Mucosa of gallbladder (tissue), 1 donor: ENCODE measurements at regions not wholly inside any gene's neighbourhood (a gene's known extent, or its start where the extent isn't known, plus 50 kb on each side); places are given as distances from the start of the nearest gene placed in this dataset.

Source experiments
- DNase-seq: peaks from one replicate; pipeline ENCODE4 v3.0.0-alpha.2; 2020; ENCODE audit warnings: low spot score
- donor health status: DM: no; HTN: no; CAD: no.

GRCh38 chr4:23169608-23170311 is 477.0 kb downstream of the GBA3 start:
- DNase-seq, result no peak

- no peak for DNase-seq
These were observed 474.2 kb downstream of the GBA3 start for GRCh38 chr4:23166919-23167318.

DNA sequence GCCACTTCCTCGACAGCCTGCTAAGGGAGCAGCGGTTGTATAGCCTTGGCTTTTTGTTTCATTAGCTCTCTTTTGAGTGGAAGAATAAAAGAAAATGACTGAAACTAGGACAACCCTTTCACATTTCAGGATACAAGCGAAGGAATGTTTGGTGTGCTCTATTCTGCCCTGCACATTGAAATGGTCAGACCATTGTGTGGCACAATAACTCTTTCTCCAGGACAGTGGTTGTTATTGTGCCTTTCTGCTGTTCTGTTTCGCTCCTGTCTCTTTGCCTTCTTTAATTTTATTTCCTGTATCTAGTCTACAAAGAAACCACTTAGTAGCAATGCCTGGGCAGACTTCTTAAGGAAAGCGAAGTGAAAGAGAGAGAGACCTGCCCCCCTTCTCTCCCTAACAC is 473.7 kb downstream of the GBA3 start:
- DNase-seq, result no peak

- DNase-seq, result no peak
These were observed 472.9 kb downstream of the GBA3 start for GRCh38 chr4:23165669-23166068.

DNA sequence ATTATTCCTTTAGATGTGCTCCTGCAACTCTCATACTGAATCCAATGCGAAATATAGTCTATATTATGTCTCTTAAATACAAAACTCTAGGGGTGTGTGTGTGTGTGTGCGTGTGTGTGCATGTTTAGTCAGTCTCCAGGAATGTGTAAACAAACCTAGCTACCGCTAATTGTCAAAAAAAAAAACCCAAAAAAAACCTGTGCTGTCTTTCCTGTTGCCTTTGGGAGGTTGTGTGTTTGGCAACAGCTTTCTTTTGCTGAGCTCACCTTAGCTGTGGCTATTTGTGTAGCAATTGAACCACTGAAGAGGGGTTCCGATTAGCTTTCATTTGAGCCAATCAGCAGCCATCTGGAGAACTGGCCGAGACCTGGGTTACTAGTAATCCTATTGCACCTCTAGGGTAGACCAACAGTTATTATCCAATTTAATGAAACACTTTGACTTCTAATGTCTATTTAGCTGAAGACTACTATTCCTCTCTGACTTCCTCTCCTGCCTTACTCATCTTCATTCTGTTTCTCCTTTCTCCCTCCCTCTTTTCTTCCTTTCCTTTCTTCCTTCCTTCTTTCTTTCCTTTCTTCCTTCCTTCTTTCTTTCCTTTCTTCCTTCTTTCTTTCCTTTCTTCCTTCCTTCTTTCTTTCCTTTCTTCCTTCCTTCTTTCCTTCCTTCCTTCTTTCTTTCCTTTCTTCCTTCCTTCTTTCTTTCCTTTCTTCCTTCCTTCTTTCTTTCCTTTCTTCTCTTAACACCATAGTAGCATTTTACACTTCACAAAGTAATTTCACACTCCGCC is 471.1 kb downstream of the GBA3 start:
- DNase-seq, result peak; percentile 21

DNA sequence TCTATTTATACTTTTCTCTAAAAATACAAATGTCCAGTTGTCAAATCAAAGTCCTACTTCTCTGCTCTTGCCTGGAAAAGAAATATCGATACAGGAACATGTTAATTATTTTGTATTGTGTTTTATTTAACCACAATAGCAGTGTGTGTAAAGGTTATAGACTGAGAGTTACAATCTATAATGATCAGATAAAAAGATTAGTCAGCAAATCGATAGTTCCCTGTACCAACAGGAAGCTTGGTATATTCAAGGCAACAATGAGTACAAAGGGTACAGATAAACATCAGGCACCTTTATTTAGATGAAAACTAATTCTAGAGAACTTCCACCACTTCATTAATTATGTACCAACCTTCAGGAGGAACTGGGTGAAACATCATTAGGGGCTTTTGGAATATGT is 469.5 kb downstream of the GBA3 start:
- DNase-seq, result no peak

- no peak for DNase-seq
These were observed 469.1 kb downstream of the GBA3 start for GRCh38 chr4:23161787-23162186.

GRCh38 chr4:23153076-23153475 is 460.3 kb downstream of the GBA3 start:
- no peak for DNase-seq

DNA sequence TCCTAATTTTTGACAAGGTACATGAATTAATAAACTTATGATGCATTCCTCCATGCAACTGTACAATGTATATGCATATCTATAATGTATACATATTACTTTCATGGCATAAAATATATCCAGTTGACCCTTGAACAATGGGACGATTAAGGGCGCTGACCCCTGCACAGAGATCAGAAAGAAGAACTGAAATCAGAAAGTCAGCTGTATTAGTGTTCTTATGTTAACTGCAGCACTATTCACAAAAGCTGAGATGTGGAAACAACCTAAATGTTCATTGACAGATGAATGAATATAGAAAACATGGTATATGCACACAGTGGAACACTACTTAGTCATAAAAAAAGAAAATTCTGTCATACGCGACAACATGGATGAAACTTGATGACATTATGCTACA is 457.1 kb downstream of the GBA3 start:
- no peak for DNase-seq

DNA sequence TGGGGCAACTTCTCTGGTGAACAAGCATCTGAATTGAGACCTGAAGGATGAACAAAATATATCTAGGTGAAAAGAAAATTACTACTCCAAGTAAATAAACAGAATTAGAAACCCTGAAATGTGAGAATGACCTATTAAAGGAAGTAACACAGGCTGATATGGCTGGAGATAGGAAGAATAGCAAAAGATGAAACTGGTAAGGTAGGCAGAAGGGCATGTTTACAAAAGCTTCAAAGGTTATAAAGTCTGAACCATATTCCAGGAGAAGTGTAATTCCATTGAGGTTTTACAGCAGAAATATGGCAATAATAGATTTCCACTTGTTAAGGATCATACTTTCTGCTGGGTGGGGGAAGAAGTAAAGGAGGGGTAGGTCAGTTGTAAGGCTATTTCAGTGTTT is 452.0 kb downstream of the GBA3 start:
- DNase-seq, result no peak

DNA sequence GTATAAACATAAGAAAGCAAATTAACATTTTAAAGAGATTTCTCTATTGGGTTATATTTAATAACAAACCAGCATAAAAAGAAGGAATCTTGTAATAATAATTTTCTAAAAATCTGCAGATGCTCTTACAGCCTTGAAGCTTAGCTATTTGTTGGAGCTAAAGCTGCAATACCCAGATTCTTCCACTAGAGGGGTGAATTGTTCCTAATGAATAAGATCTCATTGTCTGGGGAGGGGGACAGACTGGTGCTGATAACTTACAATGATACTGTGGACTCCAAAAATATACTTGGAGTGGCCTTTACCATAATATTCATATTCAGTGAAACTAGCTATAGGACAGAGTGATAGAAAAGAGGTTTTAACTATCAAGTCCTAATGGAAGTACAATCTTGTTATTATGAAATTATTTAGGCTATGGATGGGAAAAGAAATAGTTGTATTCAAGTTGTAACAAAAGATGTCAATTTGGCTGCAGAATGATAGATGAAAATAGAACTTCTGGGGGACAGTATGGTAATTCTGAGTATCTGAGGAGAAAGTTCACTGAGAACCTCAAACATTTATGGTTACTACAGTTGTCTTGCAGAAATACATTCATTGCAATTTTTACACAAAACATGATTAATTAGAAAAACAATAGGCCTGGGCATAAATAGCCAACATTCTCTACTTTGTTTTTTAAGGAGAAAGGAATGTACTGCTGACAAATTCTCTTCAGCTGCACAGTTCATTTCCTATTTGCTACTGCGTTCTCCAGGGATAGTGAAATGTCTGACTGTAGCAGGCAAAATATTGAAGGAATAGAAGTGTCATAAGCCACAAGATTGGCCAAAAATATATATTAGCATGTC is 443.3 kb downstream of the GBA3 start:
- DNase-seq, result no peak

DNA sequence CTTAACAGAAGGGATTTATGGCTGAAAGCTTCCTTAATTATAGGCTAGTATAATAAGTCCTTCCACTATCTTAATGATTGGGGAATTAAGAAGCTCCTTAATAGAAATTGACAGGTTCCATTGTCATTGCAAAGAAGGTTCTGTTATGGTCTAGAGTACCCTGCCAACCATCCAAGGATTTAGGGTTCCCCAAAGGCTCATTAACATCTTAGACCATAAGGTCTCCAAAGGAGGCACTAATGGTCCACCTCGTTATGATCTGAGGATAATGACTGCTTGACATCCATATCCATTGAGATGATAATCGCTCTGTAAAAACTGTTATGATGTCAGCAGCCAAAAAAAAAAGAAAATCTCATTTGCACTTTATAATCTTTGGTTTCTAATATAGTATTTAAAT is 441.6 kb downstream of the GBA3 start:
- no peak for DNase-seq

DNA sequence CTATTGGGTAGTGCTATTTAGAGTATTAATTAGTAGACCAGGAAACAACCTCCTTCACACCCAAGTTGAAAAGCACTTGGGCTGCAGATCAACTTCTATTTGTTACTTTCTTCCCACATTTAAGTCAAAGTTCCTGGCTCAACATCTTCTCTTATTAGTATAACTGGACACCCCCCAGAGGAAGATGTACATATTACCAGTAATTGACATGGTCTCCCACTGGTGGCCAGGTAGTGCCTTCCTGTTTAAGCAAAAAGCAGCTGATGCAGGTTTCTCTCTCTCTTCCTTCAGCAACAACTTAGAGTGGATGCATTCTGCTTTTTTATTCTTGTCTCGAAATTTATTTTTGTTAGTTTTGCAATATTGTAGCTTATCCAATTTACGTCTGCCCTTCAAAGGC is 438.1 kb downstream of the GBA3 start:
- no peak for DNase-seq

DNA sequence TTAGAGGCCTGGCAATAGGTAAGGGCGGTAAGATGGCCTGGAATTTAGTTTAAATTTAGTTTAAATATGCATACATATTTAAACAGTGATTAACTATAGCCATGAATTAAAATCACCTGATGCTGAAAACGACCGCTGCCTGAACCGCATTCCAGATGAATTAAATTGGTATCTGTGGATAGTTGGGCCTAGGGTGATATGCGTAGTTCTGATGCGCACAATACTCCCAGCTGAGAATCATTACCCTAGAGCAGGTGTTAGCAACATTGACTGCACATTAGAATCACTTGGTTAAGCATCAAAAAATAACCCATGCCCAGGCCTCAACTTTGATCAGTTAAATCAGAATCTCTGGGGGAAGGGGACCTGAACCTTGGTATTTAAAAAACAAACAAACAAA is 432.4 kb downstream of the GBA3 start:
- DNase-seq, result no peak

- no peak for DNase-seq
These were observed 430.1 kb downstream of the GBA3 start for GRCh38 chr4:23122666-23123400.

DNA sequence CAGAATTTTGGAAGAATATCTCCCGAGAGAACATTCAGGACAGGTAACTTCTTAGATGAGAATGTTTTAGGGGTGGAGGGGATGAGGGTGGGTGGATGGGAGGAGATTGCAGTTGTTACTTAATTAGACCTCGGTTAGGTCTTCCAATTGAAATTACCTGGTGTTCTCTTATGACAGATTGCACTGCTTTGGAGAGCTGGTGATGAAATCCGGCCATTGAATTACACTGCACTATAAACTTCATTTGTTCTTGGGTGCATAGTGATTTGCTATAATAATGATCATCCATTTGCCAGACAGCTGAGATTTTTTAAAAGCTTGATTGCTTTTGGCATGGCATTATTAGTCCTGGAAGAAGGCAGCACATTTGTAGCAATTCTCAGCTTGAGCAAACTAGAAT is 427.6 kb downstream of the GBA3 start:
- DNase-seq, result no peak

DNA sequence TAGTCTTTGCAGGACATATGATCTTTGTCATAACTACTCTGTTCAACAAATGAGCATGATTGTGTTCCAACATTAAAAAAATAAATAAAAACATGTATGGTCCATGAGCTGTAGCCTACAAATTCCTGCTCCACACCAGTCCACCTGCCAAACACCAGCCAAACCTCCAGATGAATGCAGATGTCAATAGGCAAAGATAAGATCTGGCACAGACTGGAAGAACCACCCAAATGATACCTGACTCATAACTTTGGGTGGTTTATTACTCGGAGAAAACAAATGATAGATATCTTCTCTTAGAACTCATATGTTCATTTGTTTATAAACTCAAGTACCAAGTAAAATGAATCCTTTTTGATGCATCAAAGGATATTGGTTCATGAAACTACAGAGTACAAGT is 425.1 kb downstream of the GBA3 start:
- no peak for DNase-seq

GRCh38 chr4:23114538-23114937 is 421.8 kb downstream of the GBA3 start:
- no peak for DNase-seq

- no peak for DNase-seq
These were observed 420.4 kb downstream of the GBA3 start for GRCh38 chr4:23113104-23113503.

DNA sequence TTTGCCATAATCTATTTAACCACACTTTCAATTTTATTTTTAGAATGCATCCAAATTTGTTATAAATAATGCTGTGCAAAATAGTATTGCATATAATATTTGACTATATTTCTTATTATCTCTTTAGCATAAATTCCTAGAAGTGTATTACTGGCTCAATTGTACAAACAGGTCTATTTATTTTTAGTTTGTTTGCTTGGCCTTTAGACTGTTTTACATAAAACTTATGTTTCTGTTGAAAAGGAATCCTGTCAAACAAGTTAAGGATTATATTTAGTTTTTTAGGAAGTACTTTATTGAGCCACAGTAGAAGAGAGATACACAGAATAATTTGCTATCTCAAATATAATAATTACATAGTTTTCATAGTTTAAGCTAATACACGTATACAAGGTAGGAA is 413.8 kb downstream of the GBA3 start:
- DNase-seq, result no peak

GRCh38 chr4:23105759-23106370 is 413.1 kb downstream of the GBA3 start:
- no peak for DNase-seq
